ENCODE measurements at regions not wholly inside any gene's neighbourhood (a gene's known extent, or its start where the extent isn't known, plus 50 kb on each side); places are given as distances from the start of the nearest gene placed in this dataset.

DNA sequence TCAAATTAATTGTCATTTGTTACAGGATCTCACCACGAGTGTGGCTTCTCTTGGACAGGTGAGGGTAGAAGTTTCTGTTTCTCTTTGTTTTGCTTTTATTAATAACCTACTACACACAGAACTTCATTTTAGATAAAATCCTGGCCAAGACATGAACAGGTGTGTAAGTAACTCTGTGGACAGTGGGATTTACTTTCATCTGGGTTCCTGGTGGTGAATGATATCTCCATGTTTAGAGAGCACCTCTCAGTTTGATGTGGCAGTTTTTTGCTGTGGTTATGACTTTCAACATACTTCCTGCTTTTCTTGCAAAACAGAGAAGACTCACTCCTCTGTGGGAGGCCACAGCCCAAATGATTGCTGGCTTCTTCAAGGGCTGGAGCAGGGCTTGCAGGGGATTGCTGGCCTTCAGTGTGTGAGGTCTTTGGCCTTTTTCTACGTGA lies 71.1 kb upstream of the XCR1 start:
- no peak overlapping the region; the same call in 1 of the 2 replicates for H3K4me3 ChIP-seq (ENCODE audit: low read depth, low read length)
- TF ChIP-seq, protein P1, sequence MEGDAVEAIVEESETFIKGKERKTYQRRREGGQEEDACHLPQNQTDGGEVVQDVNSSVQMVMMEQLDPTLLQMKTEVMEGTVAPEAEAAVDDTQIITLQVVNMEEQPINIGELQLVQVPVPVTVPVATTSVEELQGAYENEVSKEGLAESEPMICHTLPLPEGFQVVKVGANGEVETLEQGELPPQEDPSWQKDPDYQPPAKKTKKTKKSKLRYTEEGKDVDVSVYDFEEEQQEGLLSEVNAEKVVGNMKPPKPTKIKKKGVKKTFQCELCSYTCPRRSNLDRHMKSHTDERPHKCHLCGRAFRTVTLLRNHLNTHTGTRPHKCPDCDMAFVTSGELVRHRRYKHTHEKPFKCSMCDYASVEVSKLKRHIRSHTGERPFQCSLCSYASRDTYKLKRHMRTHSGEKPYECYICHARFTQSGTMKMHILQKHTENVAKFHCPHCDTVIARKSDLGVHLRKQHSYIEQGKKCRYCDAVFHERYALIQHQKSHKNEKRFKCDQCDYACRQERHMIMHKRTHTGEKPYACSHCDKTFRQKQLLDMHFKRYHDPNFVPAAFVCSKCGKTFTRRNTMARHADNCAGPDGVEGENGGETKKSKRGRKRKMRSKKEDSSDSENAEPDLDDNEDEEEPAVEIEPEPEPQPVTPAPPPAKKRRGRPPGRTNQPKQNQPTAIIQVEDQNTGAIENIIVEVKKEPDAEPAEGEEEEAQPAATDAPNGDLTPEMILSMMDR (IDR thresholded peaks at IDR 0.05; ENCODE audit: low read depth, low read length, missing control alignments): no peak
- DNase-seq (ENCODE audit: low read depth): peak; percentile 83

DNA sequence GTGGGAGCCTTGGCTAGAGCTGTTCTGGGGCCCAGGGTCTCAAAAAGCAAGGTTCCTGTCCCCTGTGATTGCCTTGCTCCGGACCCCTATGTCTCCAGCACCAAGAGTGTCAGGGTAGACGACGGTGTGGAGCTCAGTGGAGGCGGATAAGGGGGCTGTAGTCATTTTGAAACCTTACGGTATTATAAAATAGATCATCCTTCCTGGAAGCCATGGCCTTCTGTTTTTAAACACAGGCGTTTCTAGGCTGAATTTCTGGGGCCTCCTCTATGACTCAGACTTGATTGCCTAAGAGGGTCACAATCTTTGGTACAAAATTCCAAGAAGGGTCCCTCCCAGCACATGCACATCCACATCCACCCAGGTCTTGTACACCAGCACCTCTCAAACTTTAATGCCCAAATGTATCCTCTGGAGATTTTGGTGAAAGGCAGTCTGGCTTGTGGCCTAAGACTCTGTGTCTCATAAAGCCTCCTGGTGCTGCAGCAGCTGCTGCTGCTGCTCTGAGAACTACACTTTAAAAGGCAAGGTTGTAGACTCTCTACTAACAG lies 70.5 kb upstream of the XCR1 start:
- TF ChIP-seq, protein P1 (IDR thresholded peaks at IDR 0.05; ENCODE audit: low read depth, low read length, missing control alignments): no peak
- no peak overlapping the region; the same call in 1 of the 2 replicates for H3K4me3 ChIP-seq (ENCODE audit: low read depth, low read length)
- no peak for DNase-seq (ENCODE audit: low read depth)

DNA sequence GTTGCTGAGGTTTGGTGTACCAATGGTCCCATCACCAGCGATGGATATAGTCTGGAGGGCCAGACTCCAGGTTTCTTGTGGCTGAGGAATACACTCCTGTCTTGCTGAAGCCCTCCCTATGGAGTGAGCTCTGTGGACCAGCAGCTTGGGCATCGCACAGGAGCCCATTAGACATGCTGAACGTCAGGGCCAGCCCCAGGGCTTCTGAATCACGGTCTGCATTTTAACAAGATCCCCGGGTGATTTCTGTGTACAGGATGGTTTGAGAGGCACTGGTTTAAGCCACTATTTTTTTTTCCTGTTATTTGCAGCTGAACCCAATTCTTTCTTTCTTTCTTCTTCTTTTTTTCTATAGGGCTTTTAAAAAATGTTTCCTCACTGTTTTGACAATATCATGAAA lies 69.5 kb upstream of the XCR1 start:
- DNase-seq (ENCODE audit: low read depth): no peak
- no peak overlapping the region for H3K4me3 ChIP-seq (ENCODE audit: low read depth, low read length)
- TF ChIP-seq, protein P1 (IDR thresholded peaks at IDR 0.05; ENCODE audit: low read depth, low read length, missing control alignments): no peak

DNA sequence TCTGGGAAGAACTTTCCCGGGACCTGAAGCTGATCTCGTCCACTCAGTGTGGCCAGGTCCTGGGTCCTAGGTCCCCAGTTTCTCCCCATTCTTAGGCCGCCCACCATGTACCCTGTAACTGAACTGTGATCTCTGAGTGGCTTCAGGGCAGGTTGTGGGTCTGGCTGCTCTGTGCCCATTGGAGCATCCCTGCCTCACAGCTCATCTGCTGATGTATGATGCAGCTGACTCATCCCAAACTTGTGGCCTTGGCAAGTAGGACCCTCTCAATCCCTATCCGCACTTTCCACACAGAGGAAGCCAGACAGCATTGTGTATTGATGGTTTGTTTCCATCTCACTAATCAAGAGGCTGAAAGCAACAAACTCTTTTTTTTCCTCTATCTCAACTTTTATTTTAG lies 69.1 kb upstream of the XCR1 start:
- TF ChIP-seq, protein P1 (IDR thresholded peaks at IDR 0.05; ENCODE audit: low read depth, low read length, missing control alignments): no peak
- DNase-seq (ENCODE audit: low read depth): no peak
- H3K4me3 ChIP-seq (ENCODE audit: low read depth, low read length): no peak overlapping the region

DNA sequence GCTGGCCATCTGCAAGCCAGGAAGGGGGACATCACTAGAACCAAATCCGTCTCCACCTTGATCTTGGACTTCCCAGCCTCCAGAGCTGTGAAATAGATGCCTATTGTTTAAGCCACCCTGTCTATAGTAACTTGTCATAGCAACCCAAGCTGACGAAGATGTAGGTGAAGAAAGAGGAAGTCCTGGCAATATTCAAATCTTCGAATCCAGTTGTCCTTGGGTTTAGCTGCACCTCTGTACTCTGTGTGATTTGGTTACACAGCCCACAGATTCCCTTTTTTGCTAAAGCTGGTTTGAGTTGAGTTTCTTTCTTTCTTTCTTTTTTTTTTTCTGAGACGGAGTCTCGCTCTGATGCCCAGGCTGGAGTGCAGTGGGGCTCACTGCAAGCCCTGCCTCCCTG lies 68.0 kb upstream of the XCR1 start:
- peak; percentile 93 for DNase-seq (ENCODE audit: low read depth)
- TF ChIP-seq, protein P1 (IDR thresholded peaks at IDR 0.05; ENCODE audit: low read depth, low read length, missing control alignments): no peak
- H3K4me3 ChIP-seq (ENCODE audit: low read depth, low read length): no peak overlapping the region

DNA sequence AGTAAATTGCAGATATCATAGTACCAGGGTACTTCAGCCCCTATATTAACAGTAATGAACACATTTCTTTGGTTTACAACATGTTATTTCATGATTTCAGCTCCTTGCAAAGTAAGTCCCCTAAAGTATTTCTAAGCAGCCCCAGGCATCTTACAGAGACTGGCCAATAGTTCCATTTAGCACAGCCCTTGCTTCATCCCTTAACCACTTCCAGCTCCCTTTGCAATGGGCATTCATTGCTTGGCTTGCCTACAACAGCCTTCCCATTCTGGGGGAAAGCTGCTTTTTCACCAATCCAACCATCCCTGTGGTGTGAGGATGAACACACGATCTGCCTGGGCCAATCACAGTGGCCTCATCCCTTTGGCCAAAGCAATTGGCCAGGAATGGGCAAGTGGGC lies 67.2 kb upstream of the XCR1 start:
- H3K4me3 ChIP-seq (ENCODE audit: low read depth, low read length): no peak overlapping the region

DNA sequence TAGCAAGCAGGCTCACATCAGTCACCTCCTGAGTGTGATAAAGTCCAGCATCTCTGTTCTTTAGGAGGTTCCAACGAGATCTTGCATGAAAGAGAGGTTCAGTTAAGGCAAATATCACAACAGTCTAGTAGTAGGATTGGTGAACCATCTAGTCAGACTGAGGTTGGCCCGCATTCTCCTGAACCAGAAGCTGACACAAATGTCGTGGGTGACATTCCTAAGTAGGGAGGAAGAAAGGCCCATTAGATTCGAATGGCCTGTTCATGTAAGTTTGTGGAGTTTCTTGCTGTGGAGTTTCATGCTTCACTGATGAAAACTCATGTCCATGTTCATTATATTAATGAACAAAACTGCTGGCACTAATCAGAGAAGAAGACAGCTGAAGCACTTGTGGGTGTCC lies 66.7 kb upstream of the XCR1 start:
- DNase-seq (ENCODE audit: low read depth): no peak
- no peak overlapping the region for H3K4me3 ChIP-seq (ENCODE audit: low read depth, low read length)
- TF ChIP-seq, protein P1 (IDR thresholded peaks at IDR 0.05; ENCODE audit: low read depth, low read length, missing control alignments): no peak

More for the DNA sequence above, 67.2 kb upstream of the XCR1 start:
- DNase-seq (ENCODE audit: low read depth): no peak
- TF ChIP-seq, protein P1 (IDR thresholded peaks at IDR 0.05; ENCODE audit: low read depth, low read length, missing control alignments): no peak
